Upper lobe of left lung (tissue), 6 donors: ENCODE measurements at regions not wholly inside any gene's neighbourhood (a gene's known extent, or its start where the extent isn't known, plus 50 kb on each side); places are given as distances from the start of the nearest gene placed in this dataset.

Experiments
- ATAC-seq, 2 donors: fragments of 200-7000 bp; cut with Tn5 transposase; one replicate each; pipeline ENCODE4 v1.9.1; 2022; ENCODE audit warnings: mild to moderate bottlenecking in 2 of 2, moderate library complexity in 2 of 2; ENCODE audit not compliant: low FRiP score in 2 of 2
- DNase-seq, 2 donors: peaks; one replicate each; pipeline ENCODE4 v3.0.0-alpha.2; 2019 to 2020
- H3K27ac ChIP-seq, 4 donors: fragments of 200-600 bp; sonication (generic); one replicate each; pipeline ENCODE4 v1.5.1; 2016 to 2019
- H3K27me3 ChIP-seq, 4 donors: fragments of 200-600 bp; sonication (generic); one replicate each; pipeline ENCODE4 v1.5.1; 2017 to 2019
- H3K36me3 ChIP-seq, 4 donors: fragments of 200-600 bp; sonication (generic); one replicate each; pipeline ENCODE4 v1.5.1; 2016 to 2019
- H3K4me1 ChIP-seq, 4 donors: fragments of 200-600 bp; sonication (generic); one replicate each; pipeline ENCODE4 v1.5.1; 2018 to 2019
- H3K4me3 ChIP-seq, 4 donors: fragments of 200-600 bp; sonication (generic); one replicate each; pipeline ENCODE4 v1.5.1; 2017 to 2019; ENCODE audit warnings: mild to moderate bottlenecking in 2 of 4, moderate library complexity in 1 of 4
- H3K9me3 ChIP-seq, 4 donors: fragments of 200-600 bp; sonication (generic); one replicate each; pipeline ENCODE4 v1.5.1; 2018 to 2019
- EP300 ChIP-seq, 4 donors: sonication (generic); formaldehyde crosslinking; IDR thresholded peaks; one replicate each; pipeline ENCODE4 v1.5.1; 2017; ENCODE audit warnings: antibody characterized with exemption in 4 of 4, control low read depth in 2 of 4
- POLR2A ChIP-seq, 4 donors: fragments of 450-650 bp; IDR thresholded peaks; one replicate each; pipeline ENCODE4 v1.5.1; 2016 to 2017; ENCODE audit warnings: antibody characterized with exemption in 4 of 4, mild to moderate bottlenecking in 2 of 4
- POLR2AphosphoS5 ChIP-seq, 2 donors: sonication (generic); formaldehyde crosslinking; IDR thresholded peaks; one replicate each; pipeline ENCODE4 v1.5.1; 2017; ENCODE audit warnings: antibody characterized with exemption in 2 of 2
- WGBS, 2 donors: methylation state at CpG; one replicate each; pipeline ENCODE4 v1.1.5; 2017 to 2018; 5-methylcytosine and 5-hydroxymethylcytosine counted together
- TF ChIP-seq, protein P1 (sequence below), 6 experiments: fragments of 450-650 bp in 4 of 6; fragments of 200-600 bp in 2 of 6; sonication (generic) in 2 of 6; IDR thresholded peaks; one replicate each; pipeline ENCODE4 v1.5.1; 2016 to 2019; ENCODE audit warnings: antibody characterized with exemption in 6 of 6
- donor health status: DM: no; HTN: no; CAD: no; lungs with moderate emphysema.
- donor health status: DM: no; HTN: yes; CAD: no; lungs with severe emphysema.

DNA sequence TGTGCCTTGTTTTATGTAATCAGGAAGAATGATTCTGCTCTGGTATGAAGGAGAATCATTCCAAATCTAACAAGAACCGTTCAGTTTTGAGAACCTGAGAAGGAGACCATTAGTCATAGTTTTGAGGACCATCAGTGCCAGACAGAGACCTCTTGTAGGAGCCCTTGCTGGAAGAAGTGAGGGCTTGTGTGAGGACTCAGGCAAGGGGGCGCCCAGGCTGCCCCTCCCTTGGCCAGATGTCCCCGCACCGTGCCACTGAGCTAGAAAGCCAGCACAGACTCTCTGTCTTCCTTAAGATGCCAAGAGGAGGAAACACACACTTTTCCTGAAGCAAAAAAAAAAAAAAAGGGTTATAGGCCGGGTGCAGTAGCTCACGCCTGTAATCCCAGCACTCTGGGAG, 55.7 kb upstream of the SLC39A10 start:
- Histone ChIP-seq H3K27me3 (no peaks in the 10 kb centered on the region), H3K27ac (peak overlapping the region in 1 of 4 donors; percentile 7), H3K36me3 (no peaks in the 10 kb centered on the region), H3K9me3 (no peaks in the 10 kb centered on the region), H3K4me3 (no peak overlapping the region), H3K4me1 (peaks cover 0 to 8% (median 4%) of the 10 kb centered on the region in 4 donors)
- WGBS, 2 donors = 46 to 56% methylated on average over 6 of the region's 6 CpGs
- ATAC-seq = no peak
- TF ChIP-seq, protein P1, sequence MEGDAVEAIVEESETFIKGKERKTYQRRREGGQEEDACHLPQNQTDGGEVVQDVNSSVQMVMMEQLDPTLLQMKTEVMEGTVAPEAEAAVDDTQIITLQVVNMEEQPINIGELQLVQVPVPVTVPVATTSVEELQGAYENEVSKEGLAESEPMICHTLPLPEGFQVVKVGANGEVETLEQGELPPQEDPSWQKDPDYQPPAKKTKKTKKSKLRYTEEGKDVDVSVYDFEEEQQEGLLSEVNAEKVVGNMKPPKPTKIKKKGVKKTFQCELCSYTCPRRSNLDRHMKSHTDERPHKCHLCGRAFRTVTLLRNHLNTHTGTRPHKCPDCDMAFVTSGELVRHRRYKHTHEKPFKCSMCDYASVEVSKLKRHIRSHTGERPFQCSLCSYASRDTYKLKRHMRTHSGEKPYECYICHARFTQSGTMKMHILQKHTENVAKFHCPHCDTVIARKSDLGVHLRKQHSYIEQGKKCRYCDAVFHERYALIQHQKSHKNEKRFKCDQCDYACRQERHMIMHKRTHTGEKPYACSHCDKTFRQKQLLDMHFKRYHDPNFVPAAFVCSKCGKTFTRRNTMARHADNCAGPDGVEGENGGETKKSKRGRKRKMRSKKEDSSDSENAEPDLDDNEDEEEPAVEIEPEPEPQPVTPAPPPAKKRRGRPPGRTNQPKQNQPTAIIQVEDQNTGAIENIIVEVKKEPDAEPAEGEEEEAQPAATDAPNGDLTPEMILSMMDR (IDR thresholded peaks at IDR 0.05) = no peak
- TF ChIP-seq POLR2A (IDR thresholded peaks at IDR 0.05) = no peak
- no peak for TF ChIP-seq POLR2AphosphoS5 (IDR thresholded peaks at IDR 0.05)
- no peak for TF ChIP-seq EP300 (IDR thresholded peaks at IDR 0.05)
- DNase-seq = peak in 1 of 2 donors; percentile 41

DNA sequence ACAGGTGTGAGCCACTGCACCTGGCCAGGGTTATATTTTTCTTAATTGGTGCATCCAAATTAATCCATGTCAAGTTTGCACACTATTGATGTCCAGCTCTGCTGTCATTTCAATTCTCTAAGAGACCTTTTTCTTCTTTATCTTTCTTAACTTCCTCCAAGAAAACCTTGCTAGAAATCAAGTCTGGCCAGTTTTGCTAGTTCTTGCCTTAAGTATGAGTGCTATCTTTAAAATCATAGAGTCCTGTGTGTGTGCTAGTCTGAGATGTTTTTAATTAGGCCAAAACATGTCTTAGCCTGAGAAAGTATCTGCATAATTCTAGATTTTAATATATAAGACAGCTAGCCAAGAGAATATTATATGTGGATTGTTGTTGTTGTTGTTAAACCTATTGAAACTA, 56.2 kb upstream of the SLC39A10 start:
- DNase-seq (no peak), ATAC-seq (no peak)
- Histone ChIP-seq H3K27me3 (no peaks in the 10 kb centered on the region), H3K9me3 (no peaks in the 10 kb centered on the region), H3K36me3 (no peaks in the 10 kb centered on the region), H3K4me3 (no peak overlapping the region), H3K27ac (no peak overlapping the region), H3K4me1 (peaks cover 0 to 8% (median 4%) of the 10 kb centered on the region in 4 donors)
- TF ChIP-seq, protein P1 (IDR thresholded peaks at IDR 0.05) = no peak
- TF ChIP-seq EP300 (IDR thresholded peaks at IDR 0.05) (no peak), POLR2AphosphoS5 (IDR thresholded peaks at IDR 0.05) (no peak), POLR2A (IDR thresholded peaks at IDR 0.05) (no peak)

DNA sequence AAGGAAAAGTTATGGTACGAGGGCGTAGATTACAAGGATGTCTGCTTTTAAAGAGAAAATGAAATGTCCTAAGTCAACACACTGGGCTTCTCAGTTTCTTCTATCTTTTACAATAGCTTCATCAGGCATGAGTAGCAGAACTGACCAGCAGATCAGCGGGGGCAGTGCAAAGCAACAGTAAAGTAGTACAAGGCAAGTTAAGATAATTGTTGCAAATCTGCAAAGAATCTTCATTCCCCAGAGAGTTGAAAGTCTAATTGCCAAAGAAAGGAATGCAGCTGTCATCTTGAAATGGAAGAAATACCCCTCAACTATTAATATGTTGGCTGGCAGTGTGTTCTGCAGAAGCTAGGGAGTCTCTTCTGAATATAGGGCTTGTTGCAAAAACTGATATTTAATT, 60.2 kb upstream of the SLC39A10 start:
- Histone ChIP-seq H3K36me3 (no peaks in the 10 kb centered on the region), H3K4me1 (peaks cover 0 to 13% (median 7%) of the 10 kb centered on the region in 4 donors), H3K9me3 (no peaks in the 10 kb centered on the region), H3K4me3 (no peak overlapping the region), H3K27me3 (no peaks in the 10 kb centered on the region), H3K27ac (no peak overlapping the region)
- no peak for TF ChIP-seq EP300 (IDR thresholded peaks at IDR 0.05)
- TF ChIP-seq, protein P1 (IDR thresholded peaks at IDR 0.05) = no peak
- TF ChIP-seq POLR2A (IDR thresholded peaks at IDR 0.05) = no peak
- WGBS, 2 donors = 95 to 96% methylated on average over 3 of the region's 3 CpGs
- no peak for ATAC-seq
- DNase-seq = no peak

DNA sequence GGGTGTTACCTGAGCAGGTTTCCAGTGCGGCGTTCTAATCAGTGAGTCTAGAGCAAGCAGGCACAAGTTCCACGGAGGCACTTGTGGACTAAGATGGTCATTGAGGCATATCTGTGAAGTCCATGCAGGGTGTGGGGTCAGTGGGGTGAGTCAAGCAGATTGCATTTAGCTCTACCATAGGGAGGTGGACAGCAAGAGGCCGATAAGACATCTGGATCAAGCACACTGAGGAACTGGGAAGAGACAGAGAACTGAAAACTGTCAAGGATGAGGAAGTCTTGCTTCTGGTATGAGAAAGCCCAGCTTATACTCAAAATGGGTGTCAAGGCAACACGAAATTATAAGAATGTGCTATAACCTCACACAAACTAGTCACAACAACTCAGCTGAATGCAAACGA, 61.2 kb upstream of the SLC39A10 start:
- DNase-seq (no peak), ATAC-seq (peak in 1 of 2 donors; percentile 58)
- Histone ChIP-seq H3K27me3 (no peaks in the 10 kb centered on the region), H3K9me3 (no peaks in the 10 kb centered on the region), H3K27ac (no peak overlapping the region), H3K36me3 (no peaks in the 10 kb centered on the region), H3K4me1 (peaks cover under 1 to 7% (median 3%) of the 10 kb centered on the region in 4 donors), H3K4me3 (no peak overlapping the region)
- WGBS, 2 donors = 85 to 96% methylated on average over 6 of the region's 6 CpGs
- TF ChIP-seq POLR2AphosphoS5 (IDR thresholded peaks at IDR 0.05) (no peak), EP300 (IDR thresholded peaks at IDR 0.05) (no peak), POLR2A (IDR thresholded peaks at IDR 0.05) (no peak)
- TF ChIP-seq, protein P1 (IDR thresholded peaks at IDR 0.05) = no peak

DNA sequence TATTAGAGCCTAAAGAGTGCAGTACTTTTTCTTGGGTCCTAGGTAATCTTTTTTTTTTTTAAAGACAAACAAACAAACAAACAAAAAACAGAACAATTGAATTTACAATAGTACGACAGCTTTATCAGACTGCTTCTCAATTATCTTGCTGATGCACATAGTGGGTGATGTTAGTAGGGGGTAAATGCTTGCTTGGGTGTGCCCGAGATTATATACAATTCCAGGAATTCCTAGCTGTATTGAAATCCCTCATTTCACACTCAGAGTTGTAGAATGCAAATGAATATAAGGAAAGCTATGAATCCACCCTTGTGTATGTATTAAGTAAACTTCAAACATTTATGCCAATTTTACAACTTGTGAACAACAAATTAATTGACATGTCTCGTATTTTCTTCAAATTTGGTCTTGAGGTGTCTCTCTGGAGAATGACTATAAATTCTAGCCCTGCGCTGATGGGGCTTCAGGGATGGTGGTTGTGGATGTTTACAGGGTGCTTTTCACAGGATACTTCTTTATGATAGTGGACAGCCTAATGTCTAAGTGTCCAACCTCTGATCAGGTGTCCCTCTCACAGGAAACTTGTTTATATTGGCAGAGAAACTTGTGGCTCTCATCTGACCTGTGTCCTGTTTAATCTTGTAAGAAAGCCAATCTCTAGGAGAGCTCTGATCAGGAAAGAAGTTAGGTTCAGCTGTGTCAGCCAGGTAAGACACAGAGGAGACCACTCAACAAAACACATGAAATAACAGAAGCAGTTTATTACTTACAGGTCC, 61.9 kb upstream of the SLC39A10 start:
- Histone ChIP-seq H3K27me3 (no peaks in the 10 kb centered on the region), H3K36me3 (no peaks in the 10 kb centered on the region), H3K4me3 (no peak overlapping the region), H3K27ac (no peak overlapping the region), H3K9me3 (no peaks in the 10 kb centered on the region), H3K4me1 (peaks cover 3 to 10% (median 7%) of the 10 kb centered on the region in 4 donors)
- DNase-seq (no peak), ATAC-seq (no peak)
- no peak for TF ChIP-seq POLR2A (IDR thresholded peaks at IDR 0.05)
- TF ChIP-seq, protein P1 (IDR thresholded peaks at IDR 0.05) = no peak
- no peak for TF ChIP-seq EP300 (IDR thresholded peaks at IDR 0.05)
- TF ChIP-seq POLR2AphosphoS5 (IDR thresholded peaks at IDR 0.05) = no peak
- 83 to 88% methylated on average over 4 of the region's 4 CpGs for WGBS, 2 donors
